Heart left ventricle (tissue), 13 donors: ENCODE measurements at regions not wholly inside any gene's neighbourhood (a gene's known extent, or its start where the extent isn't known, plus 50 kb on each side); places are given as distances from the start of the nearest gene placed in this dataset.

Experiments
- POLR2A ChIP-seq, 2 donors: fragments of 450-650 bp; IDR thresholded peaks; one replicate each; pipeline ENCODE4 v1.6.1; 2017; ENCODE audit warnings: antibody characterized with exemption in 2 of 2, mild to moderate bottlenecking in 2 of 2, moderate library complexity in 2 of 2
- TF ChIP-seq, protein P1 (sequence below), 12 donors: fragments of 200-600 bp; sonication (generic) in 4 of 12; IDR thresholded peaks; one replicate each; pipeline versions ENCODE4 v1.5.0 to v1.8.0; 2018 to 2022; ENCODE audit warnings: antibody characterized with exemption in 12 of 12, mild to moderate bottlenecking in 5 of 12
- donor health status: ischemic (EF 13 %, LVEDD 7.1; RV severe dilation, severe dysfunction).
- donor health status: DM: no; HTN: yes; CAD: no.
- donor health status: DM: no; HTN: no; CAD: no.
- donor health status: ischemic (EF 25% LVEDD 6.9; RV normal size, moderate dysfunction).
- donor health status: ischemic (EF 25% LVEDD 5.7; RV mildly dilated, moderate dysfunction).
- donor health status: ischemic (EF 35%, LVEDD 5.7; RV mildly dilated, moderate dysfunction).
- donor health status: nonischemic (EF 11% LVEDD 7.7; RV severe dilation, severe dysfunction).
- donor health status: DM: yes; HTN: yes; CAD: no.
- donor health status: PGD.
- donor health status: ischemic (EF 29% LVEDD 5.4; RV normal size, mild dysfunction).
- donor health status: nonischemic (EF 23%, LVEDD 6.1; RV moderate dilation, normal function).

DNA sequence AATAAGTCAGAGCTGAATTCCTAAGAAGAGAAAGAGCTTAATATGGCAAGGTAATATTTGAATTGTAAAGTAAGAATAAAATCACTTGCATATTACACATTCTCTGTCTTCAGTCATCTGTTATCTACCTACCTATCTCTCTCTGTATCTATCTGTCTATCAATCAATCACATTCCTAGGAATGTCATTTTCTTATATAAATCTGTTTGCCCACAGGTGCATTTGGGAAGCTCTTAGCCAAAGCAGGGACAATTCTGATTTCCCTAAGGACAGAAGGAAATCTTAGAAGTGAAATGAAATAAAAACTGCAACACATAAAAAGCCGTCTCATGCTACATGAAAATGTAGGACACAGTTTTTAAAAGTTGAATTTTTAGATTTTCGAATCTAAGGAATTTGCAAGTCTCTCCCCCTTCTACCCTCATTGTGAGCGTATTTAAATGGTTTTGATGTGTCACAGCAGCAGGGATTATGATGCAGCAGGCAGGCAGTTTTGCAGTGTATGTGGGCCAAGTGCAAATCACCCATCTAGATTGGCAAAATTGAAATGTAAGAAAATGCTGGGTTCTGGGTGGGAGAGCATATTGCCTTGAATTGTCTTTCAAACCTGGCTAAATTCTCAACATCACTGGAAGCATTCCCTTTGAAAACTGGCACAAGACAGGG is 155.7 kb downstream of the ACER2 start:
- TF ChIP-seq, protein P1, sequence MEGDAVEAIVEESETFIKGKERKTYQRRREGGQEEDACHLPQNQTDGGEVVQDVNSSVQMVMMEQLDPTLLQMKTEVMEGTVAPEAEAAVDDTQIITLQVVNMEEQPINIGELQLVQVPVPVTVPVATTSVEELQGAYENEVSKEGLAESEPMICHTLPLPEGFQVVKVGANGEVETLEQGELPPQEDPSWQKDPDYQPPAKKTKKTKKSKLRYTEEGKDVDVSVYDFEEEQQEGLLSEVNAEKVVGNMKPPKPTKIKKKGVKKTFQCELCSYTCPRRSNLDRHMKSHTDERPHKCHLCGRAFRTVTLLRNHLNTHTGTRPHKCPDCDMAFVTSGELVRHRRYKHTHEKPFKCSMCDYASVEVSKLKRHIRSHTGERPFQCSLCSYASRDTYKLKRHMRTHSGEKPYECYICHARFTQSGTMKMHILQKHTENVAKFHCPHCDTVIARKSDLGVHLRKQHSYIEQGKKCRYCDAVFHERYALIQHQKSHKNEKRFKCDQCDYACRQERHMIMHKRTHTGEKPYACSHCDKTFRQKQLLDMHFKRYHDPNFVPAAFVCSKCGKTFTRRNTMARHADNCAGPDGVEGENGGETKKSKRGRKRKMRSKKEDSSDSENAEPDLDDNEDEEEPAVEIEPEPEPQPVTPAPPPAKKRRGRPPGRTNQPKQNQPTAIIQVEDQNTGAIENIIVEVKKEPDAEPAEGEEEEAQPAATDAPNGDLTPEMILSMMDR (IDR thresholded peaks at IDR 0.05) = no peak
- no peak for TF ChIP-seq POLR2A (IDR thresholded peaks at IDR 0.05)
